ACC112 (cell line): ENCODE measurements at regions not wholly inside any gene's neighbourhood (a gene's known extent, or its start where the extent isn't known, plus 50 kb on each side); places are given as distances from the start of the nearest gene placed in this dataset.

Source experiments
- H2AFZ ChIP-seq: fragments of 200-600 bp; sonication (generic); one replicate; pipeline ENCODE4 v1.6.0; 2017; ENCODE audit warnings: antibody characterized with exemption, low read length; ENCODE audit not compliant: unreplicated experiment
- H3K27ac ChIP-seq: fragments of 200-600 bp; sonication (generic); 2 replicates; pipeline ENCODE4 v1.5.1; 2014; ENCODE audit warnings: low read depth, mild to moderate bottlenecking, antibody characterized with exemption, low read length, moderate library complexity
- H3K27me3 ChIP-seq: fragments of 200-600 bp; sonication (generic); 2 replicates; pipeline ENCODE4 v1.6.1; 2014; ENCODE audit warnings: mild to moderate bottlenecking, antibody characterized with exemption, low read length, moderate library complexity, mixed read lengths; ENCODE audit not compliant: insufficient read depth
- H3K36me3 ChIP-seq: fragments of 200-600 bp; sonication (generic); 2 replicates; pipeline ENCODE4 v1.6.1; 2016; ENCODE audit warnings: mild to moderate bottlenecking, antibody characterized with exemption, low read length, moderate library complexity, mixed read lengths; ENCODE audit not compliant: insufficient read depth
- H3K4me1 ChIP-seq: fragments of 200-600 bp; sonication (generic); one replicate; pipeline ENCODE4 v1.6.1; 2016; ENCODE audit warnings: low read length, mixed read lengths; ENCODE audit not compliant: insufficient read depth, unreplicated experiment, control insufficient read depth
- H3K4me3 ChIP-seq: fragments of 200-600 bp; sonication (generic); 2 replicates; pipeline ENCODE4 v1.5.1; 2014; ENCODE audit warnings: mild to moderate bottlenecking, low read depth, low read length
- H3K79me2 ChIP-seq: fragments of 200-600 bp; sonication (generic); one replicate; pipeline ENCODE4 v1.6.0; 2016; ENCODE audit warnings: low read length; ENCODE audit not compliant: control insufficient read depth, unreplicated experiment, insufficient read depth

DNA sequence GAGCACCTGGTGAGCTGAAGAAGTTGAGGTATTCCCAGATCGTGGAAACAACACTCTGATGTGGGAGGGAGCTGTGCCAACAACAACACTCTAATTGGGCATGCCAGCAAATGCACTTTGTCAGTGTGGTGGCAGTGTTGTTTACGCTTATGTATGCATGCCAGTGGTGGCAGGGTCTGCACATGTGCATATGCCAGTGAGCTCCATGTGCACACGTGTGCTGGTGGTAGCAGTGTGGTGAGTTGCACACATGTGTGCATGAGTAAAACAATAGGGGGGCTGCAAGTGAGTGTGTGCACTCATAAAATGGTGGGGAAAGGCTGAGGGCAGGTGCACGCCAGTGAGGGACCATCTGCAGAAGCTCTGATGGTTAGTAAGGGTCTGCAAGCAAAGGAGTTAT, 134.2 kb downstream of the DMRTA1 start:
- Histone ChIP-seq H2AFZ (no peak overlapping the region), H3K79me2 (no peaks in the 10 kb centered on the region), H3K27me3 (no peaks in the 10 kb centered on the region), H3K4me3 (no peak overlapping the region), H3K36me3 (no peaks in the 10 kb centered on the region), H3K4me1 (no peaks in the 10 kb centered on the region), H3K27ac (no peak overlapping the region)

DNA sequence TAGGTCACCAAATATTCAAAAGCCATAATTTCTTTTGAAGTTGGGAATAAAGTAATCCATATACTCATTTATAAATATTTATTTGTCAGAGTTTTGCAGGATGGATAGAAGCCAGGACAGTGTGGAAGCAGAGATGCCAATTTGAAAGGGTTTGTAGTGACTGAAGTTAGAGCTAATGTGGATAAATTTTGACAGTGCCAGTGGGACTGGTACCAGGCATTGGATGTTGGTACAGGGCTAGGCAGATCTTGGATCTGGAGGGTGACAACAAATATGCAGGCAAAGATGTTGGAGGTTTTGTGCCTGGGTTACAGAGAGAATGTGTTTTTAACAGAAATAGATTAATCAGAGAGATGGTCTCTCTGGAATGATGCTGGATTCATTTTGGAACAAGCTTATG, 135.6 kb downstream of the DMRTA1 start:
- Histone ChIP-seq H3K36me3 (no peaks in the 10 kb centered on the region), H2AFZ (no peak overlapping the region), H3K79me2 (no peaks in the 10 kb centered on the region), H3K4me1 (no peaks in the 10 kb centered on the region), H3K27ac (no peak overlapping the region), H3K4me3 (no peak overlapping the region), H3K27me3 (no peaks in the 10 kb centered on the region)

DNA sequence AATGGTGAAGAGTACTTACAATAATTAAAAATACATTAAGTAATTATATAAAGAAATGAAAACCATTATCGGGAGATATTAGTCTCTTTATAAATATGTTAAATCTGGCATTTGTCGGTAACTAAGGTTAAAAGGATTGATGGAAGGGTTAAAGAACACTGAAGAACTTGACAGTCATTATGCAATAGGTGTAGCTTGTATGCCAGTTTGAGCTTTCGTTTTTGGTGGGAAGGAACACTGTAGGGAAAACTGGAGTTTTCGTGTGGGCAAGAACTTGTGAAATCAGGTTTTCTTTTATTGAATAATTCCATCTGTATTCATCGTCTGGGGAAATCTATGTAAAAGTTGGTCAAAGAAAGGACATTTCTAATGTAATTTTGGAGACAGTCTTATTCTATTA, 142.3 kb downstream of the DMRTA1 start:
- H3K4me3 ChIP-seq, result no peak overlapping the region
- H3K79me2 ChIP-seq, result no peaks in the 10 kb centered on the region
- no peak overlapping the region for H3K27ac ChIP-seq
- H3K27me3 ChIP-seq, result no peaks in the 10 kb centered on the region
- no peaks in the 10 kb centered on the region for H3K4me1 ChIP-seq
- H3K36me3 ChIP-seq, result no peaks in the 10 kb centered on the region
- no peak overlapping the region for H2AFZ ChIP-seq

DNA sequence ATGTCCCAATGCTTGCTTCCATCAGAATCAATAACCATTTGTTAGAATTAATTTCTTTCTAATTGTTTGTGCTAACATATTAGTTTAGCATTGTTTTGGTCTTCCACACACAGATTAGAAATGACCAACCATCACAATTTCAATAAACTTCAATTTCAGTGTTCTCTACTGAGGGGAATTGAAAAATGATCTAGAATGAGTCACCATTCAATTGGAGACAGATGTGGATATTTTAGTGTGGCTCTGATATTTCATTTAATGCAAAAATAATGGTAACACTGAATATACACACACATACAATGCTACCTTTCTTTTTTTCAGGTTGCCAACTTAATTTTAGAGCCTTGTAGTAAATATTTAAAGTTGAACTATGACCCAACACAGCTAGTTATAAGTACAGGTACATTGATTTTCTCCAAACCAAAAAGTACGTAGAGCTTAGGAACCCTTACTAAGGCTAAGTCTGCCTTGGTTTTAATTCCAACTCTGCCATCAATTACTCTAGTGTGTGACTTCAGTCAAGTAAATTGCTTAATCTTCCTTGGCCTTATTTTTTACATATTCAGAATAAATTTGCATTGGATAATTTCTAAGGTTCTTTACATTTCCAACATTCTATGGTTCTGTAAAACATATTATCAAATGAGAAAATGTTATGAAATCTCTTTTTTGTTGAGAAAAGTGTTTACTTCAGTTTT, 143.9 kb downstream of the DMRTA1 start:
- H3K79me2 ChIP-seq, result no peaks in the 10 kb centered on the region
- no peaks in the 10 kb centered on the region for H3K36me3 ChIP-seq
- no peaks in the 10 kb centered on the region for H3K4me1 ChIP-seq
- no peak overlapping the region for H2AFZ ChIP-seq
- H3K27me3 ChIP-seq, result no peaks in the 10 kb centered on the region
- no peak overlapping the region for H3K4me3 ChIP-seq
- H3K27ac ChIP-seq, result no peak overlapping the region

DNA sequence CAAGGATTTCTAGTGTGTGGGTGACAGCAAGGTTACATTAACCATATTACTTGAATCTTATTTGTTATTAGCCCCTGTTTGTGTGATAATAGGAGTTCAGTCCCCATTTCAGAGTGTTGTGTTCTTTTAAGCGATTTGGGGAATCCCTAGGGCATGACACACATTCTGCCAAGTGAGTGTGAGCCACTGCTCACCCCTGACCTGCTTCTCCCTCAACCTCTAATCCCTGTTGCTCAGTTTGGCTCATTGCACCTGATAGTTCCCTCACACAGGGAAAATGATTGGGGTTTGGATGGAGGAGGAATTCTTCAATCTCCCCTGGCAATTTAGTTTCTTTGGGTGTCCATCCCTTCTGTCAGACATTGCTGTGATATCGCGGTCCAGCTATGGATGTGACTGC, 149.2 kb downstream of the DMRTA1 start:
- H2AFZ ChIP-seq, result no peak overlapping the region
- H3K36me3 ChIP-seq, result no peaks in the 10 kb centered on the region
- H3K4me3 ChIP-seq, result no peak overlapping the region
- no peak overlapping the region for H3K27ac ChIP-seq
- peaks cover 4% of the 10 kb centered on the region; the same call in 1 of the 2 replicates for H3K27me3 ChIP-seq
- H3K4me1 ChIP-seq, result no peaks in the 10 kb centered on the region
- no peaks in the 10 kb centered on the region for H3K79me2 ChIP-seq

DNA sequence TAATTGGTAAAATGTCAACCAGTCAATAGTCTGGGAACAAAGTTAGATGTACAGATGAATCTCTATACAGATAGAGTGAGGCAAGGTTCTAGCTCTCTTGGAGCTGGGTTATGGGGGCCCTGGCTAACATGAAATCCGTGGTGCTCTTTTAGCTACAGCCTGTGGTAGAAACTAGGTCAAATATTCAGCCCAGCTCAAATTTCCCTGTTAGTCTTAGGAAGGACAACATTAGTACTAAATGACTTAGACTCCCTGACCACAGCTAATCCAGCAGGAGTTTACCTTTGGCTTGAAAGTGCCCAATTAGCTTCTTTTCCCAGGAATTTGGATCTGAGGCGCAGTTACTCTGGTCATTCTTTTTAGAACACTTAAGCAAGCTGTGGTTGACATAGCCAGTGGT, 170.5 kb downstream of the DMRTA1 start:
- Histone ChIP-seq H3K27me3 (no peaks in the 10 kb centered on the region), H2AFZ (no peak overlapping the region), H3K4me1 (no peaks in the 10 kb centered on the region), H3K36me3 (no peaks in the 10 kb centered on the region), H3K27ac (no peak overlapping the region), H3K4me3 (no peak overlapping the region), H3K79me2 (no peaks in the 10 kb centered on the region)

DNA sequence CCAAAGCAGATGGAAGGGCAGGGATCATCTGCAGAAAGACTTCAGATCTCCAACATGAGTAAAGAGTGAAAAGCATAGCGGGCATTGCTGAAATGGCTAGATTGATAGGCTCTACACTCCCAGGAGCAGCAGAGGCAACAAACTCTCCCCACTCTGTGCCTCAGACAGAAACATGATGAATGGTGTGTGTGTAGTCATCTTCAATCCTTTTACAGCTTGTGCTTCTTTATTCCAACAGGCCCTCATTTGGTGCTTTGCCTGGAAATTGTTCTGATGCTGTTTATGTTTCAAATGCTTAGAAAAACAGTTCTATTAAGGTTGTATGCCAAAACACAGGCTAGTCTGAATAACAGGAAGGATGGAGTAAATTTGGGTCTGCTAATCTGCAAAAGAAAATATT, 176.2 kb downstream of the DMRTA1 start:
- Histone ChIP-seq H3K79me2 (no peaks in the 10 kb centered on the region), H2AFZ (no peak overlapping the region), H3K27me3 (no peaks in the 10 kb centered on the region), H3K27ac (no peak overlapping the region), H3K36me3 (no peaks in the 10 kb centered on the region), H3K4me3 (no peak overlapping the region), H3K4me1 (no peaks in the 10 kb centered on the region)

DNA sequence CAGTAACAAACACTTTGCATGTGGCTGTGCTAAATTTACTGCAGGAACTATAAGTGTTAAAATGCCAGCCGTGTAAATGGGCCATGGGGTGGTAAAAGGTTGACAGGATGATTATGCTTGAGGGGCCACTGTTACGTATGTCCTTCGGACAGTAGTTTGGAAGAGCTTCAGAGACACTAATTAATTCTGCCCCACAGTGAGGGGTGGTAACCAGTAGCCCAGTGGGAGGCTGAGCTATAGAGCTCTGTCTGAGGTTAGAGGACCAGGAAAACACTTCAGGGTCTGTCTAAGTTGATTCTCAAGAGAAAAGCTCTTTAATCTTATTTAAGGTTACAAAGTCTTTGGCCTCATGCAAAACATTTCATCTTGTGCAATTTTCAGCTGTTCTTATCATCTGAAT, 176.6 kb downstream of the DMRTA1 start:
- no peaks in the 10 kb centered on the region for H3K27me3 ChIP-seq
- no peaks in the 10 kb centered on the region for H3K36me3 ChIP-seq
- no peaks in the 10 kb centered on the region for H3K79me2 ChIP-seq
- H3K4me3 ChIP-seq, result no peak overlapping the region
- H3K4me1 ChIP-seq, result no peaks in the 10 kb centered on the region
- H3K27ac ChIP-seq, result no peak overlapping the region
- H2AFZ ChIP-seq, result no peak overlapping the region

DNA sequence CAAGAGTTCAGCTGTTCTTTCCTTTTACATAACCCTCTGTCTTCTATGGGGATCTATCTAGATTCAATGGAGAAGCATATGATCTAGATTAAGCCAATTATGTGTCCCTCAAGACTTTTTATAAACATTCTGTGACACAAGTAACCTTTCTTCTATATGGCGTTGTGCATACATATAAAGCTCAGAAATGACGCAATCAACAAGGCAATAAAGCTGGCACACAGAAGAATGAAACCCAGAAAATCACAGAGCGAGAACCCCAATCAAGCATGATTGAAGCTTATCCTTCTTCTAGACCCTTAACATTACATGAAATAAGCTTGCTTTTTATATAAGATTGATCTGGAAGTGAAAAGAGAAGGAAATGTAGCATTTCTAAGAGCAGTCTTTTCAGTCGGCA, 178.9 kb downstream of the DMRTA1 start:
- Histone ChIP-seq H3K27me3 (no peaks in the 10 kb centered on the region), H3K4me1 (no peaks in the 10 kb centered on the region), H2AFZ (no peak overlapping the region), H3K27ac (no peak overlapping the region), H3K4me3 (no peak overlapping the region), H3K79me2 (no peaks in the 10 kb centered on the region), H3K36me3 (no peaks in the 10 kb centered on the region)

DNA sequence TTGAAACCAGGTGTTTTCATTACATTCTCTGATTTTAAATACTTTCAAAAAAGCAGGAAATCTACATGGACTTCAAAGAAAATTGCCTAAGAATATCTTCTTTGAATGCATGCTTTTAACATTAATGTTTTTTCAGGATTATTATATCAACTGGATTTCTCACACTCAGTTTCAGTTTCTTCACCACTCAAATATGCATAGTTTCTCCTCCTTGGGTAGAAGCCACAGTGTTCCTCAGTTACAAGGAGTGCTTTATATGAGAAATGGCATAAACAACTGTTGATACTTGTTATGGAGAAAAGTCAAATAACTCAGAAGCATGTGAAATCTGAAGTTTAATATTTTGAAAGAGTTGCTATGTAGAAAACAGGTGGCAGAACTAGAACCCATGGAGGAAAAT, 196.9 kb downstream of the DMRTA1 start:
- peaks cover 3% of the 10 kb centered on the region for H3K4me1 ChIP-seq
- no peaks in the 10 kb centered on the region for H3K36me3 ChIP-seq
- no peaks in the 10 kb centered on the region for H3K27me3 ChIP-seq
- no peaks in the 10 kb centered on the region for H3K79me2 ChIP-seq
- H3K4me3 ChIP-seq, result no peak overlapping the region
- no peak overlapping the region for H3K27ac ChIP-seq
- no peak overlapping the region for H2AFZ ChIP-seq

DNA sequence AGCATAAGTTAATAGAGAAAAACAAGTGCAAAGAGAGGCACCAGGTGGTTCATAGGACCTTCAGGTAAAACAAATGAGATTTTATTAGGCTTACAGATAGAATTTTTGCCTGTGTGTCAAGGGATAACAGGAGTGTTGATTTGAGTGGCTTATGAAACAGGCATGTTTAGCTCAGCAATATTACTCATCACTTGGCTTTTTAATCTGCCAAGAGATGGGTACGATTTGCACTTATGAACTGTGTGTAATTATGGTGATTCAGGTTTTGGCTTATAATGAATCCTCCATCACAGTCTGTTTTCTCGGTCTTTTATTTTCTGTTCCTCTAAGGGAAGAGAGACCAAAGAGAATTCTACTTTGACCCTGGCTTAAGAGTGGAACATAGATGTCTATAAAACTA, 199.3 kb downstream of the DMRTA1 start:
- Histone ChIP-seq H3K4me1 (peaks cover 3% of the 10 kb centered on the region), H2AFZ (no peak overlapping the region), H3K79me2 (no peaks in the 10 kb centered on the region), H3K27ac (no peak overlapping the region), H3K4me3 (peak overlapping the region; percentile 35; the same call in 1 of the 2 replicates), H3K27me3 (no peaks in the 10 kb centered on the region), H3K36me3 (no peaks in the 10 kb centered on the region)
